ENCODE measurements at regions not wholly inside any gene's neighbourhood (a gene's known extent, or its start where the extent isn't known, plus 50 kb on each side); places are given as distances from the start of the nearest gene placed in this dataset.

DNA sequence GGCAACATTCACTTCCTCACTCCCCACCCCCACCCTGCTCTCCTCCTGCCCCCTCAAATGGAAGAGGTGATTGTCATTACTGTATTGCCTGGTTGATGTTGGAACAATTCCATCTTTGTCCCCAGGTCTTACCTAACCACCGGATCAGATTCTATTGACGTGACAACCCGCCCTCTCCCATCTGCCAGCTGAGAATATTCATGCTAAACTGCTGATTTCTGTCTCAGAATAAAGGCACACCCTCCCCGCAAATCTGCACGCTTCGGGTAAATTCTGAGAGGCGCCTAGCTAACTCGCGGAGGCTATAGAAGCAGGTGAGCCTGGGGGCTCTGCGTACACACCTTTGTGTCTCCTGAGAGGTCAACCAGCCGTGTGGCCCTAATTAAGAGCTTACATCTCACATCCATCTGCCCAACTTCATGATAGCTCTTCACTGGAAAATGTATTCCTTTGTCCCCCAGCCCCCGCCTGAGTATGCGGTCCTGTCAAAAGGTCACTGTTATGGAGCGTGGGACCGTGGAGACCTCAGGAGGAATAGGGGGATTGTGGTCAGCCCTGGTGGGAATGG is 1054.3 kb downstream of the VRK1 start:
- TF ChIP-seq TAF1 (IDR thresholded peaks at IDR 0.05; ENCODE audit: low read depth) (no peak), FOXM1 (IDR thresholded peaks at IDR 0.05; ENCODE audit: borderline replicate concordance, low read depth) (no peak), EP300 (IDR thresholded peaks at IDR 0.05; ENCODE audit: borderline replicate concordance) (no peak), EGR1 (IDR thresholded peaks at IDR 0.05) (no peak), ZBTB7A (IDR thresholded peaks at IDR 0.05; ENCODE audit: low read depth) (no peak), RAD21 (IDR thresholded peaks at IDR 0.05; ENCODE audit: low read depth) (no peak)
- TF ChIP-seq, protein P1, sequence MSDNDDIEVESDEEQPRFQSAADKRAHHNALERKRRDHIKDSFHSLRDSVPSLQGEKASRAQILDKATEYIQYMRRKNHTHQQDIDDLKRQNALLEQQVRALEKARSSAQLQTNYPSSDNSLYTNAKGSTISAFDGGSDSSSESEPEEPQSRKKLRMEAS (IDR thresholded peaks at IDR 0.05) = no peak
- TF ChIP-seq, protein P2, sequence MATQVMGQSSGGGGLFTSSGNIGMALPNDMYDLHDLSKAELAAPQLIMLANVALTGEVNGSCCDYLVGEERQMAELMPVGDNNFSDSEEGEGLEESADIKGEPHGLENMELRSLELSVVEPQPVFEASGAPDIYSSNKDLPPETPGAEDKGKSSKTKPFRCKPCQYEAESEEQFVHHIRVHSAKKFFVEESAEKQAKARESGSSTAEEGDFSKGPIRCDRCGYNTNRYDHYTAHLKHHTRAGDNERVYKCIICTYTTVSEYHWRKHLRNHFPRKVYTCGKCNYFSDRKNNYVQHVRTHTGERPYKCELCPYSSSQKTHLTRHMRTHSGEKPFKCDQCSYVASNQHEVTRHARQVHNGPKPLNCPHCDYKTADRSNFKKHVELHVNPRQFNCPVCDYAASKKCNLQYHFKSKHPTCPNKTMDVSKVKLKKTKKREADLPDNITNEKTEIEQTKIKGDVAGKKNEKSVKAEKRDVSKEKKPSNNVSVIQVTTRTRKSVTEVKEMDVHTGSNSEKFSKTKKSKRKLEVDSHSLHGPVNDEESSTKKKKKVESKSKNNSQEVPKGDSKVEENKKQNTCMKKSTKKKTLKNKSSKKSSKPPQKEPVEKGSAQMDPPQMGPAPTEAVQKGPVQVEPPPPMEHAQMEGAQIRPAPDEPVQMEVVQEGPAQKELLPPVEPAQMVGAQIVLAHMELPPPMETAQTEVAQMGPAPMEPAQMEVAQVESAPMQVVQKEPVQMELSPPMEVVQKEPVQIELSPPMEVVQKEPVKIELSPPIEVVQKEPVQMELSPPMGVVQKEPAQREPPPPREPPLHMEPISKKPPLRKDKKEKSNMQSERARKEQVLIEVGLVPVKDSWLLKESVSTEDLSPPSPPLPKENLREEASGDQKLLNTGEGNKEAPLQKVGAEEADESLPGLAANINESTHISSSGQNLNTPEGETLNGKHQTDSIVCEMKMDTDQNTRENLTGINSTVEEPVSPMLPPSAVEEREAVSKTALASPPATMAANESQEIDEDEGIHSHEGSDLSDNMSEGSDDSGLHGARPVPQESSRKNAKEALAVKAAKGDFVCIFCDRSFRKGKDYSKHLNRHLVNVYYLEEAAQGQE (IDR thresholded peaks at IDR 0.05; ENCODE audit: low read depth) = no peak
